ENCODE measurements at regions not wholly inside any gene's neighbourhood (a gene's known extent, or its start where the extent isn't known, plus 50 kb on each side); places are given as distances from the start of the nearest gene placed in this dataset.

- DNase-seq (ENCODE audit: low spot score) = peak; percentile 17
- no peak for TF ChIP-seq CTCF (IDR thresholded peaks at IDR 0.05; ENCODE audit: extremely low read depth, missing control alignments)
Observed at GRCh38 chr9:2570615-2571479, 50.7 kb upstream of the VLDLR start.

Measured in GM20000 (cell line).